PFSK-1 (cell line): ENCODE measurements at regions not wholly inside any gene's neighbourhood (a gene's known extent, or its start where the extent isn't known, plus 50 kb on each side); places are given as distances from the start of the nearest gene placed in this dataset.

Experiments
- POLR2AphosphoS5 ChIP-seq: IDR thresholded peaks from 2 replicates; pipeline ENCODE4 v1.6.1; 2012; ENCODE audit warnings: low read depth, mild to moderate bottlenecking, control low read depth, low read length, moderate library complexity
- SIN3A ChIP-seq: IDR thresholded peaks from 2 replicates; pipeline ENCODE4 v1.6.1; 2012; ENCODE audit warnings: mild to moderate bottlenecking, low read length, moderate library complexity, borderline replicate concordance; ENCODE audit not compliant: insufficient read depth
- TF ChIP-seq, protein P1 (sequence below), 2 experiments: IDR thresholded peaks; 2 replicates each; pipeline versions ENCODE4 v1.6.1 to v1.8.0; 2011 to 2012; ENCODE audit warnings: low read depth in 2 of 2, low read length in 2 of 2, control low read depth in 1 of 2, inconsistent platforms in 1 of 2, mild to moderate bottlenecking in 1 of 2, moderate library complexity in 1 of 2; ENCODE audit not compliant: insufficient read depth in 1 of 2

DNA sequence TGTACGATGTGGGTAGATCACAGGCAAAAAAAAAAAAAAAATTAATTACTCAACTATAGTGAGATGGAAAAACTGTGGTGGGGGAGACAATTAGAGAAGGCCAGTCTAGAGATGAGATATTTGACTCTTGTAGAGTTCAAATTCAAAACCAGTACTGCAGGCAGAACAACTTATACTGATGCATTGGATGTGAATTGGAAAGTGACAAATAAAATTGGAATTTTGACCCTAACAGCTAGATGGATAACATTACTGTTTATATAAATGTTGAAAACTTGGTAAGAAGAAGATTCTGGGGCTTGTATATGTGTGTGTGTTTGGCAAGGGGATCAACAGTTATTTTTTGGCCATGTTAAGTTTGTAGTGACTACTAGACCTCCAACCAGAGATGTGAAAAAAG lies 256.9 kb downstream of the RND3 start:
- TF ChIP-seq SIN3A (no peak), POLR2AphosphoS5 (no peak)
- TF ChIP-seq, protein P1, sequence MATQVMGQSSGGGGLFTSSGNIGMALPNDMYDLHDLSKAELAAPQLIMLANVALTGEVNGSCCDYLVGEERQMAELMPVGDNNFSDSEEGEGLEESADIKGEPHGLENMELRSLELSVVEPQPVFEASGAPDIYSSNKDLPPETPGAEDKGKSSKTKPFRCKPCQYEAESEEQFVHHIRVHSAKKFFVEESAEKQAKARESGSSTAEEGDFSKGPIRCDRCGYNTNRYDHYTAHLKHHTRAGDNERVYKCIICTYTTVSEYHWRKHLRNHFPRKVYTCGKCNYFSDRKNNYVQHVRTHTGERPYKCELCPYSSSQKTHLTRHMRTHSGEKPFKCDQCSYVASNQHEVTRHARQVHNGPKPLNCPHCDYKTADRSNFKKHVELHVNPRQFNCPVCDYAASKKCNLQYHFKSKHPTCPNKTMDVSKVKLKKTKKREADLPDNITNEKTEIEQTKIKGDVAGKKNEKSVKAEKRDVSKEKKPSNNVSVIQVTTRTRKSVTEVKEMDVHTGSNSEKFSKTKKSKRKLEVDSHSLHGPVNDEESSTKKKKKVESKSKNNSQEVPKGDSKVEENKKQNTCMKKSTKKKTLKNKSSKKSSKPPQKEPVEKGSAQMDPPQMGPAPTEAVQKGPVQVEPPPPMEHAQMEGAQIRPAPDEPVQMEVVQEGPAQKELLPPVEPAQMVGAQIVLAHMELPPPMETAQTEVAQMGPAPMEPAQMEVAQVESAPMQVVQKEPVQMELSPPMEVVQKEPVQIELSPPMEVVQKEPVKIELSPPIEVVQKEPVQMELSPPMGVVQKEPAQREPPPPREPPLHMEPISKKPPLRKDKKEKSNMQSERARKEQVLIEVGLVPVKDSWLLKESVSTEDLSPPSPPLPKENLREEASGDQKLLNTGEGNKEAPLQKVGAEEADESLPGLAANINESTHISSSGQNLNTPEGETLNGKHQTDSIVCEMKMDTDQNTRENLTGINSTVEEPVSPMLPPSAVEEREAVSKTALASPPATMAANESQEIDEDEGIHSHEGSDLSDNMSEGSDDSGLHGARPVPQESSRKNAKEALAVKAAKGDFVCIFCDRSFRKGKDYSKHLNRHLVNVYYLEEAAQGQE (IDR thresholded peaks at IDR 0.05; ENCODE audit: insufficient read depth in 1 of 2, low read depth in 2 of 2, low read length in 2 of 2), result no peak
